ENCODE measurements at regions not wholly inside any gene's neighbourhood (a gene's known extent, or its start where the extent isn't known, plus 50 kb on each side); places are given as distances from the start of the nearest gene placed in this dataset.

GRCh38 chr7:12456506-12456905, 52.8 kb upstream of the VWDE start:
- peak in 1 of 2 donors; percentile 13 for DNase-seq (ENCODE audit: low read depth in 2 of 2)
- H3K4me3 ChIP-seq (replicated peaks in 1 of 2; ENCODE audit: low read depth in 2 of 2, low read length in 2 of 2): no peak overlapping the region
- no peak for TF ChIP-seq CTCF (IDR thresholded peaks at IDR 0.05; ENCODE audit: low read depth, low read length)

- H3K4me3 ChIP-seq (replicated peaks in 1 of 2; ENCODE audit: low read depth in 2 of 2, low read length in 2 of 2): no peak overlapping the region
- peak; percentile 79 for TF ChIP-seq CTCF (IDR thresholded peaks at IDR 0.05; ENCODE audit: low read depth, low read length)
- DNase-seq (ENCODE audit: low read depth in 2 of 2): peak; percentile 61 to 62
Measured at GRCh38 chr7:12458520-12459131, 55.0 kb upstream of the VWDE start.

- no peak for TF ChIP-seq CTCF (IDR thresholded peaks at IDR 0.05; ENCODE audit: low read depth, low read length)
- no peak overlapping the region for H3K4me3 ChIP-seq (replicated peaks in 1 of 2; ENCODE audit: low read depth in 2 of 2, low read length in 2 of 2)
- no peak for DNase-seq (ENCODE audit: low read depth in 2 of 2)
Measured at GRCh38 chr7:12467837-12468236, 64.2 kb upstream of the VWDE start.

GRCh38 chr7:12469568-12469967, 65.9 kb upstream of the VWDE start:
- no peak overlapping the region for H3K4me3 ChIP-seq (replicated peaks in 1 of 2; ENCODE audit: low read depth in 2 of 2, low read length in 2 of 2)
- DNase-seq (ENCODE audit: low read depth in 2 of 2): no peak
- TF ChIP-seq CTCF (IDR thresholded peaks at IDR 0.05; ENCODE audit: low read depth, low read length): no peak

GRCh38 chr7:12470930-12471329, 67.3 kb upstream of the VWDE start:
- no peak for DNase-seq (ENCODE audit: low read depth in 2 of 2)
- no peak for TF ChIP-seq CTCF (IDR thresholded peaks at IDR 0.05; ENCODE audit: low read depth, low read length)
- no peak overlapping the region for H3K4me3 ChIP-seq (replicated peaks in 1 of 2; ENCODE audit: low read depth in 2 of 2, low read length in 2 of 2)

GRCh38 chr7:12474035-12474434, 70.4 kb upstream of the VWDE start:
- H3K4me3 ChIP-seq (replicated peaks in 1 of 2; ENCODE audit: low read depth in 2 of 2, low read length in 2 of 2): no peak overlapping the region
- TF ChIP-seq CTCF (IDR thresholded peaks at IDR 0.05; ENCODE audit: low read depth, low read length): no peak
- DNase-seq (ENCODE audit: low read depth in 2 of 2): no peak

All from cardiac fibroblast (primary cell).